Testis (tissue), 2 donors: ENCODE measurements at regions not wholly inside any gene's neighbourhood (a gene's known extent, or its start where the extent isn't known, plus 50 kb on each side); places are given as distances from the start of the nearest gene placed in this dataset.

Experiments used
- CTCF ChIP-seq, 3 experiments: fragments of 450-650 bp in 2 of 3; fragments of 200-600 bp in 1 of 3; sonication (generic) in 1 of 3; IDR thresholded peaks; one replicate each; pipeline ENCODE4 v1.5.1; 2016 to 2019; ENCODE audit warnings: antibody characterized with exemption in 3 of 3, mild to moderate bottlenecking in 2 of 3, moderate library complexity in 1 of 3
- POLR2A ChIP-seq: fragments of 450-650 bp; IDR thresholded peaks from one replicate; pipeline ENCODE4 v1.6.1; 2017; ENCODE audit warnings: antibody characterized with exemption, mild to moderate bottlenecking, moderate library complexity

GRCh38 chr5:174555726-174556125, 168.7 kb upstream of the MSX2 start:
- TF ChIP-seq CTCF (IDR thresholded peaks at IDR 0.05) = no peak
- TF ChIP-seq POLR2A = no peak
